Activated CD4-positive, alpha-beta T cell treated with anti-CD3 and anti-CD28 coated beads, Interleukin-10, Interleukin-2, amounts not matched to agents 100 ng/mL and 50 ng/mL, durations not matched to agents 16 hours and 8 hours (primary cell): ENCODE measurements at regions not wholly inside any gene's neighbourhood (a gene's known extent, or its start where the extent isn't known, plus 50 kb on each side); places are given as distances from the start of the nearest gene placed in this dataset.

Source experiments
- DNase-seq: peaks from one replicate; pipeline ENCODE4 v3.0.0-alpha.2; 2020

- DNase-seq, result no peak
These were observed 879.9 kb downstream of the TUSC7 start for GRCh38 chr3:117589454-117589853.

- no peak for DNase-seq
These were observed 886.0 kb downstream of the TUSC7 start for GRCh38 chr3:117595615-117596014.

DNA sequence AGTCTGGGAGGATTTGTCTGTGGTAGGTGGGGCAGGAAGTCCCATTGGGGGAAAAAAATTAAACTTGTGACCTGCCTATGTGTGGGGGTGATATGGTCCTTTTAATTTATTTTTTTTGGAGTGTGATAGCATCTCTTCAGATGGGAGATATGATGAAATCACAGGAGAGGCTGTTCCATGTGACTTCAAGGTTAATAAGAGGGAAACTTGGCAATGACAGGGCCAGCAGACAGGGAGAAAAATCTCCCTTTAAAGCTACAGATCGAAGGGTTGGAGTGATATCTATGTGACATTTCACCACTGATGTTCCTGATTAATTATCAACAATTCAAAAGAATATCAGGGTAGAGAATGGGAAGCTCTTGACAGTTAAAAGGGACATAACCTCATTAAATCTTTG is 886.9 kb downstream of the TUSC7 start:
- DNase-seq, result no peak

DNA sequence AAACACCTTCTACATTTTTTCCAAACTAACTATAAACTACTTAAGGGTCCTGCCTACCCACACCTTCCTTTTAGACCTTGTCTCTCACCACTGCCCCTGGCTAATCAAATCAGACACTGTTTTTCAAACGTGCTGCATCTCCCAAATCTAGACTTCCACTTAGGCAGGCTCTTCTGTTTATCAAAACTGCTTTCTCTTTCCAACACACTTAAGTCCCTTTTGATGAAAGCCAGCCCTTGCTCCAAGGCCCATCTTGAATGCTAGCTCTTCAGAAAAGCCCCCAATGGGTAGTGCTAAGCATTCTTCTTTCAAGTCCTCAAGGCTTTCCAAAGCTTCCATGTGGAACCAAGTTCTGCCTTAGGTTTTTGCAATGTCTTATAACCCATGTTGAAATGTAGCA is 888.3 kb downstream of the TUSC7 start:
- no peak for DNase-seq

DNA sequence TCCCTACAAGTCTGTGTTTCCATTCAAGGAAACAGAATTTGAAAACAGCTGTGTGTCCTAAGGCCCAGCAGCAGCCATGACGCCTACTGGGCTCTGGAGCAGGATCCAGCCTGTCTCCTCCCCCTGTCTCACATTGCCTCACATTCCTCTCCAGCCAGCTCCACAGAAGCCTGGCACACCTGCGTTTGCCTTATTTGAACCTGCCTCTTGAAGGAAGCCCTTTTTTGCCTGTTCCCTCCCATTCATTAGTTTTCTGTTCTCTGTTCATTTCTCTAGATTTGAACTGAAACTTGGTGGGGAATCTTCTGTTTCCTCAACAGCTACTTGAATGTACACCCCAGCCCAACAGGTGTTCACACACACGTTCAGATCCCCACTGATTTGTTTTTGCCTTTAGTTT is 890.5 kb downstream of the TUSC7 start:
- DNase-seq, result no peak

- DNase-seq, result no peak
These were observed 891.1 kb downstream of the TUSC7 start for GRCh38 chr3:117600666-117601065.

DNA sequence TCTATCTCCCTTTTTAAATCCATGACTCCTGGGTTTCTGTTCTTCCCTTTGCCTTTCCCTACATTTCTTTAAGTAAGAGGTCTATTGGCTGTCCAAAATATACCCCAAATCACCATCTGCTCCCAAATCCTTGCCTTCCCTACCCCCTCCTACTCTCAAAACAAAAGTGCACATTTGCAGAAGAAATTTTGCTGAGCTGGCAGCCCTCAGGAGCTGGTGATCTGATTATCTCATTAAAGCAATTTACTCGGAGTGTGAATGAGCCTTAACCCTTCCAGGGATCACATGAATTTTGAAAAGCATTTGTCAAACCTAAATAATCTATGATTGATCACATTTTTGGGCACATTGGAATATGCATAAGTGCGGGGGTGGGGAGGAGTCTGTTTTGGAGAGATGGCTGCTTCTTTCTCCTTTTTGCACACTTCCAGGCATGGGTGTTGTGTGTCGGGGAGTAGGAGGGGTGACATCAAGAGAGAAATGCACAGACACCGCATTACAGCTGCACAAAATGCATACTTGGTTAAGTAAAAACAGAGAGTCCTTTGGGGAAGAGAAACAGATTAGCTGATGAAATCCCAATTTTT is 892.6 kb downstream of the TUSC7 start:
- no peak for DNase-seq

GRCh38 chr3:117603097-117603496 is 893.5 kb downstream of the TUSC7 start:
- DNase-seq, result no peak

DNA sequence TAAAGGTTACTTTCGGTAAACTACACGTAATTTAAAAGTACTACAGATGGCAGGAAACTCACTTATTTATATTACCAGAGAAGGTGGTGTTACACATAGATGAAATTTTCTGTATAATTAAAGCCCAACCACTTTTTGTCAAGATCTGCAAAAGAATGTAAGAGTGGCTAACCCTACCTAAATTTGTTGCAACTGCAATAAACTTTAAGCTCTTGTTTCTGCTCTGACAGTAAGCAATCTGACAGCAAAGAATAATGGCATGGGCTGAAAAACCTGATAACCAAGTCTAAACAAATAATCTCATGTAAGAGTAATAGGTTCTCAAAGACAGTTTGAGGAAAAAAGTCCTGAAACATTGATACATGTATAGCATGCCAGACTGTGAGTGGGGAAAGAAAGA is 897.3 kb downstream of the TUSC7 start:
- DNase-seq, result no peak

- DNase-seq, result no peak
These were observed 899.8 kb downstream of the TUSC7 start for GRCh38 chr3:117609330-117609729.

GRCh38 chr3:117610156-117610555 is 900.6 kb downstream of the TUSC7 start:
- DNase-seq, result no peak

- DNase-seq, result no peak
These were observed 901.6 kb downstream of the TUSC7 start for GRCh38 chr3:117611211-117611610.

- DNase-seq, result no peak
These were observed 906.6 kb downstream of the TUSC7 start for GRCh38 chr3:117616227-117616626.

GRCh38 chr3:117617906-117618305 is 908.3 kb downstream of the TUSC7 start:
- no peak for DNase-seq

GRCh38 chr3:117618462-117618861 is 908.9 kb downstream of the TUSC7 start:
- DNase-seq, result no peak

GRCh38 chr3:117619805-117620204 is 910.2 kb downstream of the TUSC7 start:
- no peak for DNase-seq

GRCh38 chr3:117622171-117622841 is 912.7 kb downstream of the TUSC7 start:
- DNase-seq, result no peak

DNA sequence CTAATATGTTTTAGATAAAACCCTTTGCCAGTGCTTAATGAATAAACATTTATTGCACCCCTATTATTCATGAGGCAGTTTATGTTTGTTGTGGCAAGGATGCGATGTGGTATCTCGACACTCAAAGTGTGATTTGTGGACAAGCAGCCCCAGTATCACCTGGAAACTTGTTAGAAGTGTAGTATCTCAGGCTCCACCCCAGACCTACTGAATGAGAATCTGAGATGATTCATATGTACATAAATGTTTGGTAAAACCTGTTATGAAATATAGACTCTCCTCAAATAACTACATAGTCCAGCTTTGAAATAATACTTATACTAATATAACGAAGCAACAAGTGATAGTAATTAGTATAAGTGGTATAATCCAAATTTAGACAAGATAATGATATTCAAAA is 914.8 kb downstream of the TUSC7 start:
- DNase-seq, result no peak

GRCh38 chr3:117625174-117625573 is 915.6 kb downstream of the TUSC7 start:
- no peak for DNase-seq

DNA sequence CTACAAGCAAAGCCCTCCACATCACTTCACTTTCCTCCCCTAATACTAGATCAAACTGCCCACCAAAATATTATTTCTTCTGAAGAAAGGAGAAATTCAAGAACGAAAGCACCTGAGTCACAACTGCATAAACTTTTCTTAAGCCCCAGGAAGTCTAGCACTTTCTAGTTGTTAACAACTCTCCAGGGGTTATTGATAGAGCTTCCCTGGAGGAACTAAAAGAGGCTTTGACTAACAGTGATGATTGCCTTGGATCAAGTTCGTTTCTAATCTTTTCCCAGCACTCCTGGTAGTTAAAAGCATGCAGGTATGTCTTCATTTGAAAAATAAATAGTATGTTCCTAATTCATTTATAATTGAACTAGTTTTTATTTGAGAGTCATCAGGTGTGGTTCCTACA is 917.0 kb downstream of the TUSC7 start:
- no peak for DNase-seq

DNA sequence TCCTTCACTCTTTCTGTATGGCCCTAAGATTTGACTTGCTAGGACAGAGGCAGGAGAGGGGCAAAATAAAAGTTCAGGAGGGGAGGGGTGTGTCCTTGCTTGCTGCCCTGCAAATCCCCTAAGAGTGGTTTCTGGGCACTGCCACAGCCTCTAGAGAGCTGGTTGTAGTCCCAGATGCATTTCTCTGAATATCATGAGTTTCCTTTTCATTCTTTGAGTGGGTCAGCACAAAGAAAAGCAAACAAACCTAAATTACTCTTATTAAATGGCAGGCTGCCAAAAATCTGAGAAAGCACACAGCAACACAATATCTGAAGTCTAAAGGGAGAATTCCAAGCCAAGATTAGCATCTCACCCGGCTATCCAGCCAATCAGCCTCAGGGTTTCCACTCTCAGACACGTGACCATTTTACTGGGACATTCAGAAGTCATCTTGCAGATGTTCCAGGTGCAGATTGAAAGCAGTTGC is 919.3 kb downstream of the TUSC7 start:
- DNase-seq, result no peak

DNA sequence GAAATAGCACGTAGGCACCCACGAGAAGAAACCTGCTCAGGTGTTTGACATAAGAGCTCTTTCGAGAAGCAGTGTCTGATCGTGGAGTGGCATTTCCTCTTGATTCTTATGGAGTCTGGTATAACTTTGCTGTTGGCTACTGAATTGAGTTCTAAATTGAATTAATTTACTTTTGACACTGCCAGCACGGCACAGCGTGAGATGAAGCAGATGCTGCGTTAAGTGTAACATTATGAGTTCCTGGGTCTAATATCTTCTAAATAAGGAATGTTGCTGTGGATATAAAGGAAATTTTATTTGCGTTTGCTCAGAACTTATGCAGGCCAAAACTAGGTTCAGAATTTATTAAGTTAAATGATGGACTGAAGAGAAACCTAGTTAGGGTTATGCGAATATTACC is 919.9 kb downstream of the TUSC7 start:
- no peak for DNase-seq

GRCh38 chr3:117630469-117630868 is 920.9 kb downstream of the TUSC7 start:
- DNase-seq, result no peak

DNA sequence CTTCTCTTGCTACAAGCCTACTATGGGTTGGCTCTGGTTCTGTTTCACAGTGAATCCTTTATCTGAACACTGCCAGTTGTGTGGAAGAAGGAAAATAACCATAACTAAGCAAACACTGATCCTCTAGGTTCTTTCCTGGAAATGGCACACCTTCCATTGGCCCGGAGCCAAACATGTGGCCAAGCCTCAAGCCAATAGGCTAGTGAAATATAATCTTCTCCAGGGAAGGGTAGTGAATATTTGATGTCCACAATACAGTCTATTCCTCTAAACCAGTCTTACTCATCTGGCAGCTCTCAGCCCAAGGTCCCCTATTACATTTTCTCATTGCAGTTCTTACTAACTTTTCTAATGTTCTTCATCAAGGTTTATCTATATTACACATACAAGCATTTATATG is 921.3 kb downstream of the TUSC7 start:
- no peak for DNase-seq

GRCh38 chr3:117631781-117632180 is 922.2 kb downstream of the TUSC7 start:
- DNase-seq, result no peak
